IPS-NIHi11 (cell line): ENCODE measurements at regions not wholly inside any gene's neighbourhood (a gene's known extent, or its start where the extent isn't known, plus 50 kb on each side); places are given as distances from the start of the nearest gene placed in this dataset.
"Not testable (repeated sequence)": the region's sequence is repeated elsewhere in the genome, so short reads cannot be mapped to it uniquely, and the experiment has no call there.

Source experiments
- DNase-seq: peaks from one replicate; pipeline ENCODE4 v3.0.0; 2012; ENCODE audit warnings: mixed read lengths, low spot score

GRCh38 chr7:106448992-106449859 lies 164.4 kb upstream of the NAMPT start:
- no peak for DNase-seq

GRCh38 chr7:106448346-106448991 lies 163.7 kb upstream of the NAMPT start:
- no peak for DNase-seq

- DNase-seq = no peak
Measured at GRCh38 chr7:106447318-106447847, 162.6 kb upstream of the NAMPT start.

- DNase-seq = not testable (repeated sequence)
Measured at GRCh38 chr7:106445366-106445765, 160.6 kb upstream of the NAMPT start.

- DNase-seq = no peak
Measured at GRCh38 chr7:106444068-106444655, 159.4 kb upstream of the NAMPT start.

- no peak for DNase-seq
Measured at GRCh38 chr7:106443156-106443555, 158.4 kb upstream of the NAMPT start.

- no peak for DNase-seq
Measured at GRCh38 chr7:106442476-106442875, 157.7 kb upstream of the NAMPT start.

GRCh38 chr7:106441343-106441742 lies 156.6 kb upstream of the NAMPT start:
- not testable (repeated sequence) for DNase-seq

- not testable (repeated sequence) for DNase-seq
Measured at GRCh38 chr7:106436933-106437332, 152.2 kb upstream of the NAMPT start.

GRCh38 chr7:106433377-106433776 lies 148.6 kb upstream of the NAMPT start:
- DNase-seq = no peak

GRCh38 chr7:106430535-106431455 lies 146.0 kb upstream of the NAMPT start:
- DNase-seq = no peak

- no peak for DNase-seq
Measured at GRCh38 chr7:106430103-106430502, 145.3 kb upstream of the NAMPT start.

GRCh38 chr7:106426803-106427202 lies 142.0 kb upstream of the NAMPT start:
- DNase-seq = no peak

- DNase-seq = no peak
Measured at GRCh38 chr7:106425017-106425719, 140.4 kb upstream of the NAMPT start.

GRCh38 chr7:106424476-106425016 lies 139.8 kb upstream of the NAMPT start:
- no peak for DNase-seq

GRCh38 chr7:106423821-106424475 lies 139.2 kb upstream of the NAMPT start:
- no peak for DNase-seq

GRCh38 chr7:106423111-106423510 lies 138.3 kb upstream of the NAMPT start:
- DNase-seq = no peak

GRCh38 chr7:106421181-106421762 lies 136.5 kb upstream of the NAMPT start:
- DNase-seq = no peak

GRCh38 chr7:106420736-106421135 lies 136.0 kb upstream of the NAMPT start:
- DNase-seq = no peak

- DNase-seq = no peak
Measured at GRCh38 chr7:106420210-106420609, 135.4 kb upstream of the NAMPT start.
